ENCODE measurements at regions not wholly inside any gene's neighbourhood (a gene's known extent, or its start where the extent isn't known, plus 50 kb on each side); places are given as distances from the start of the nearest gene placed in this dataset.

DNA sequence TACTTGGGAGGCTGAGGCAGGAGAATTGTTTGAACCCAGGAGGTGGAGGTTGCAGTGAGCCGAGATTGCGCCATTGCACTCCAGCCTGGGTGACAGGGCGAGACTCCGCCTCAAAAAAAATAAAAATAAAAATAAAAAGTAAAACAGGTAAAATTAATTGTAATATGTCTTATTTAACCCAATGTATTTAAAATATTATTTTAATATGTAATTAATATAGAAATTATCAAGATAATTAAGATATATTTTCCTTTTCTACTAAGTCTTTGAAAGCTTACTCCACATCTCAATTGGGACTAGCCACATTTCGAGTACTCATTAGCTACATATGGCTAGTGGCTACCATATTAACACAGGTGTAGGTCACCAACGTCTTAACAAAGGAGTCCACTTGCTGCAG, 61.6 kb upstream of the IPO9 start:
- Histone ChIP-seq H3K9ac (ENCODE audit: low read length) (no peak overlapping the region), H3F3A (ENCODE audit: insufficient read depth, low read length, poor library complexity, severe bottlenecking) (no peaks in the 10 kb centered on the region), H3K4me2 (ENCODE audit: low read length) (no peak overlapping the region), H3K36me3 (ENCODE audit: insufficient read depth, low read length) (no peaks in the 10 kb centered on the region), H2AFZ (ENCODE audit: low read depth, low read length) (no peak overlapping the region), H3K9me2 (ENCODE audit: insufficient read depth, low read length) (no peaks in the 10 kb centered on the region), H3K4me3 (ENCODE audit: low read length) (no peak overlapping the region), H3K27me3 (ENCODE audit: insufficient read depth, low read depth, low read length) (no peaks in the 10 kb centered on the region), H3K79me2 (replicated peaks; ENCODE audit: insufficient read depth, low read length) (peaks cover 88% of the 10 kb centered on the region), H3K27ac (ENCODE audit: low read length) (no peak overlapping the region), H3K9me3 (ENCODE audit: low read length) (no peaks in the 10 kb centered on the region), H4K20me1 (ENCODE audit: insufficient read depth) (no peaks in the 10 kb centered on the region)
- no peak for TF ChIP-seq MXI1 (conservative IDR thresholded peaks at IDR 0.05; ENCODE audit: poor library complexity, severe bottlenecking)
- TF ChIP-seq SMC3 (conservative IDR thresholded peaks at IDR 0.05; ENCODE audit: poor library complexity) = no peak
- TF ChIP-seq POLR2AphosphoS5 (IDR thresholded peaks at IDR 0.05) = no peak
- TF ChIP-seq TAF1 (IDR thresholded peaks at IDR 0.05; ENCODE audit: low read depth) = no peak
- TF ChIP-seq EP300 (conservative IDR thresholded peaks at IDR 0.05; ENCODE audit: poor library complexity, severe bottlenecking) = no peak
- no peak for TF ChIP-seq RAD21 (conservative IDR thresholded peaks at IDR 0.05)
- TF ChIP-seq, protein P1, sequence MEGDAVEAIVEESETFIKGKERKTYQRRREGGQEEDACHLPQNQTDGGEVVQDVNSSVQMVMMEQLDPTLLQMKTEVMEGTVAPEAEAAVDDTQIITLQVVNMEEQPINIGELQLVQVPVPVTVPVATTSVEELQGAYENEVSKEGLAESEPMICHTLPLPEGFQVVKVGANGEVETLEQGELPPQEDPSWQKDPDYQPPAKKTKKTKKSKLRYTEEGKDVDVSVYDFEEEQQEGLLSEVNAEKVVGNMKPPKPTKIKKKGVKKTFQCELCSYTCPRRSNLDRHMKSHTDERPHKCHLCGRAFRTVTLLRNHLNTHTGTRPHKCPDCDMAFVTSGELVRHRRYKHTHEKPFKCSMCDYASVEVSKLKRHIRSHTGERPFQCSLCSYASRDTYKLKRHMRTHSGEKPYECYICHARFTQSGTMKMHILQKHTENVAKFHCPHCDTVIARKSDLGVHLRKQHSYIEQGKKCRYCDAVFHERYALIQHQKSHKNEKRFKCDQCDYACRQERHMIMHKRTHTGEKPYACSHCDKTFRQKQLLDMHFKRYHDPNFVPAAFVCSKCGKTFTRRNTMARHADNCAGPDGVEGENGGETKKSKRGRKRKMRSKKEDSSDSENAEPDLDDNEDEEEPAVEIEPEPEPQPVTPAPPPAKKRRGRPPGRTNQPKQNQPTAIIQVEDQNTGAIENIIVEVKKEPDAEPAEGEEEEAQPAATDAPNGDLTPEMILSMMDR (IDR thresholded peaks at IDR 0.05; ENCODE audit: poor library complexity, severe bottlenecking) = no peak
- TF ChIP-seq EZH2 (IDR thresholded peaks at IDR 0.05; ENCODE audit: borderline replicate concordance, insufficient read depth, low read length, poor library complexity, severe bottlenecking) = no peak
- TF ChIP-seq, protein P2, sequence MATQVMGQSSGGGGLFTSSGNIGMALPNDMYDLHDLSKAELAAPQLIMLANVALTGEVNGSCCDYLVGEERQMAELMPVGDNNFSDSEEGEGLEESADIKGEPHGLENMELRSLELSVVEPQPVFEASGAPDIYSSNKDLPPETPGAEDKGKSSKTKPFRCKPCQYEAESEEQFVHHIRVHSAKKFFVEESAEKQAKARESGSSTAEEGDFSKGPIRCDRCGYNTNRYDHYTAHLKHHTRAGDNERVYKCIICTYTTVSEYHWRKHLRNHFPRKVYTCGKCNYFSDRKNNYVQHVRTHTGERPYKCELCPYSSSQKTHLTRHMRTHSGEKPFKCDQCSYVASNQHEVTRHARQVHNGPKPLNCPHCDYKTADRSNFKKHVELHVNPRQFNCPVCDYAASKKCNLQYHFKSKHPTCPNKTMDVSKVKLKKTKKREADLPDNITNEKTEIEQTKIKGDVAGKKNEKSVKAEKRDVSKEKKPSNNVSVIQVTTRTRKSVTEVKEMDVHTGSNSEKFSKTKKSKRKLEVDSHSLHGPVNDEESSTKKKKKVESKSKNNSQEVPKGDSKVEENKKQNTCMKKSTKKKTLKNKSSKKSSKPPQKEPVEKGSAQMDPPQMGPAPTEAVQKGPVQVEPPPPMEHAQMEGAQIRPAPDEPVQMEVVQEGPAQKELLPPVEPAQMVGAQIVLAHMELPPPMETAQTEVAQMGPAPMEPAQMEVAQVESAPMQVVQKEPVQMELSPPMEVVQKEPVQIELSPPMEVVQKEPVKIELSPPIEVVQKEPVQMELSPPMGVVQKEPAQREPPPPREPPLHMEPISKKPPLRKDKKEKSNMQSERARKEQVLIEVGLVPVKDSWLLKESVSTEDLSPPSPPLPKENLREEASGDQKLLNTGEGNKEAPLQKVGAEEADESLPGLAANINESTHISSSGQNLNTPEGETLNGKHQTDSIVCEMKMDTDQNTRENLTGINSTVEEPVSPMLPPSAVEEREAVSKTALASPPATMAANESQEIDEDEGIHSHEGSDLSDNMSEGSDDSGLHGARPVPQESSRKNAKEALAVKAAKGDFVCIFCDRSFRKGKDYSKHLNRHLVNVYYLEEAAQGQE (IDR thresholded peaks at IDR 0.05; ENCODE audit: borderline replicate concordance) = no peak

DNA sequence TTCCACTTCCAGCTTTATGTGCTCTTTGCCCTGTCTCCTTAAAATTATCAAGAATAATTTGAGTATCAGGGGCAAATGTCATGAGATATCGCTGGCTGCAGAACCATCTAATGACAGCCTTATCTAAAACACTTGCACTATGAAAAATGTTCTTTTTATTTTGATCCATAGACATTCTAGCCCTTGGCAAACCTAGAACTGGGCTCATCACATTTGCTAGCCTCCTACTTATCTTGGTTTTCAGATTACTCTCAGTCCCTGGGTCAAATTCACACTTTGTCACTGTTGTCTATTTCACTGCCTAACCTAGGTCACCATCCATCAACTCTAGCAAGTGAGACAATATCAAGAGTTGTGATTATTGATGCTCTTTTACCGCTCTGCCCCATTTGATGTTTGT, 59.9 kb upstream of the IPO9 start:
- H3K9me2 ChIP-seq (ENCODE audit: insufficient read depth, low read length) = no peaks in the 10 kb centered on the region
- H3K27ac ChIP-seq (ENCODE audit: low read length) = no peak overlapping the region
- no peaks in the 10 kb centered on the region for H3K36me3 ChIP-seq (ENCODE audit: insufficient read depth, low read length)
- no peaks in the 10 kb centered on the region for H3K9me3 ChIP-seq (ENCODE audit: low read length)
- H4K20me1 ChIP-seq (ENCODE audit: insufficient read depth) = no peaks in the 10 kb centered on the region
- H2AFZ ChIP-seq (ENCODE audit: low read depth, low read length) = no peak overlapping the region
- no peak overlapping the region for H3K9ac ChIP-seq (ENCODE audit: low read length)
- no peak overlapping the region for H3K4me3 ChIP-seq (ENCODE audit: low read length)
- no peaks in the 10 kb centered on the region for H3F3A ChIP-seq (ENCODE audit: insufficient read depth, low read length, poor library complexity, severe bottlenecking)
- H3K4me2 ChIP-seq (ENCODE audit: low read length) = no peak overlapping the region
- no peak for TF ChIP-seq EP300 (conservative IDR thresholded peaks at IDR 0.05; ENCODE audit: poor library complexity, severe bottlenecking)
- TF ChIP-seq TAF1 (IDR thresholded peaks at IDR 0.05; ENCODE audit: low read depth) = no peak
- no peak for TF ChIP-seq MXI1 (conservative IDR thresholded peaks at IDR 0.05; ENCODE audit: poor library complexity, severe bottlenecking)
- no peak for TF ChIP-seq EZH2 (IDR thresholded peaks at IDR 0.05; ENCODE audit: borderline replicate concordance, insufficient read depth, low read length, poor library complexity, severe bottlenecking)
- no peak for TF ChIP-seq SMC3 (conservative IDR thresholded peaks at IDR 0.05; ENCODE audit: poor library complexity)
- TF ChIP-seq, protein P1 (IDR thresholded peaks at IDR 0.05; ENCODE audit: poor library complexity, severe bottlenecking) = no peak
- peaks cover 83% of the 10 kb centered on the region for H3K79me2 ChIP-seq (replicated peaks; ENCODE audit: insufficient read depth, low read length)
- H3K27me3 ChIP-seq (ENCODE audit: insufficient read depth, low read depth, low read length) = no peaks in the 10 kb centered on the region
